ENCODE measurements at regions not wholly inside any gene's neighbourhood (a gene's known extent, or its start where the extent isn't known, plus 50 kb on each side); places are given as distances from the start of the nearest gene placed in this dataset.

DNA sequence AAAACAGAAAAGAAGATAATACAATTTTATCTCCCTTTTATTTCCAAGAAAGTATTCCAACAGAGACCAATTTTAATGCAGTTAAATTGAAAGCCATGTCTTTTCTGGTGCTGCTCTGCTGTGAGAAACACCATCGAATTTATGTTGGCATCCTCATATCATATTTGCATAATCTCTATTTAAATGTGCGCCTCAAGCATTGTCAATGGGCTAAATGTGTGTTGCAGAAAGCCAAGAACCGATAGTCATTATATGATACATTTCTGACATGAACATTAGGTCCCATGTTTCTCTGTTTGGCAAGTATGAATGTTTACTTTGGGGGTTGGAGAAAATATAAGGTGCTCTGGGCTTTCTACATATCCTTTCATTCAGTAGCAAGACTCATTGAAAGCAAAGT, 1023.5 kb upstream of the CELF2 start:
- Histone ChIP-seq H3K36me3 (ENCODE audit: control insufficient read depth in 4 of 4, insufficient read depth in 3 of 4, low read depth in 1 of 4, low read length in 3 of 4) (no peaks in the 10 kb centered on the region), H3K4me1 (ENCODE audit: control insufficient read depth in 4 of 4, insufficient read depth in 4 of 4, low read length in 3 of 4) (no peaks in the 10 kb centered on the region), H3K4me3 (ENCODE audit: low read depth in 1 of 3, low read length in 3 of 3) (no peak overlapping the region), H3K27me3 (ENCODE audit: control insufficient read depth in 4 of 4, insufficient read depth in 4 of 4, low read length in 3 of 4) (no peaks in the 10 kb centered on the region), H3K27ac (ENCODE audit: low read depth in 1 of 2, low read length in 2 of 2) (no peak overlapping the region), H3K9me3 (ENCODE audit: control insufficient read depth in 4 of 4, low read length in 3 of 4) (no peaks in the 10 kb centered on the region), H3K9ac (ENCODE audit: low read depth in 1 of 2, low read length in 2 of 2) (no peak overlapping the region)
- DNase-seq (ENCODE audit: low spot score) = no peak
- WGBS = 73% methylated on average over 3 of the region's 3 CpGs
- TF ChIP-seq REST (IDR thresholded peaks at IDR 0.05) = no peak
- TF ChIP-seq FOXA1 (IDR thresholded peaks at IDR 0.05) = no peak
- TF ChIP-seq, protein P1, sequence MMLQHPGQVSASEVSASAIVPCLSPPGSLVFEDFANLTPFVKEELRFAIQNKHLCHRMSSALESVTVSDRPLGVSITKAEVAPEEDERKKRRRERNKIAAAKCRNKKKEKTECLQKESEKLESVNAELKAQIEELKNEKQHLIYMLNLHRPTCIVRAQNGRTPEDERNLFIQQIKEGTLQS (IDR thresholded peaks at IDR 0.05) = no peak
- no peak for TF ChIP-seq FOXA2 (IDR thresholded peaks at IDR 0.05)
- TF ChIP-seq, protein P2, sequence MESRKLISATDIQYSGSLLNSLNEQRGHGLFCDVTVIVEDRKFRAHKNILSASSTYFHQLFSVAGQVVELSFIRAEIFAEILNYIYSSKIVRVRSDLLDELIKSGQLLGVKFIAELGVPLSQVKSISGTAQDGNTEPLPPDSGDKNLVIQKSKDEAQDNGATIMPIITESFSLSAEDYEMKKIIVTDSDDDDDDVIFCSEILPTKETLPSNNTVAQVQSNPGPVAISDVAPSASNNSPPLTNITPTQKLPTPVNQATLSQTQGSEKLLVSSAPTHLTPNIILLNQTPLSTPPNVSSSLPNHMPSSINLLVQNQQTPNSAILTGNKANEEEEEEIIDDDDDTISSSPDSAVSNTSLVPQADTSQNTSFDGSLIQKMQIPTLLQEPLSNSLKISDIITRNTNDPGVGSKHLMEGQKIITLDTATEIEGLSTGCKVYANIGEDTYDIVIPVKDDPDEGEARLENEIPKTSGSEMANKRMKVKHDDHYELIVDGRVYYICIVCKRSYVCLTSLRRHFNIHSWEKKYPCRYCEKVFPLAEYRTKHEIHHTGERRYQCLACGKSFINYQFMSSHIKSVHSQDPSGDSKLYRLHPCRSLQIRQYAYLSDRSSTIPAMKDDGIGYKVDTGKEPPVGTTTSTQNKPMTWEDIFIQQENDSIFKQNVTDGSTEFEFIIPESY (IDR thresholded peaks at IDR 0.05) = no peak
- no peak for TF ChIP-seq JUND (IDR thresholded peaks at IDR 0.05)
- TF ChIP-seq MAX (IDR thresholded peaks at IDR 0.05) = no peak
- TF ChIP-seq EGR1 (IDR thresholded peaks at IDR 0.05; ENCODE audit: low read depth in 2 of 2) = no peak
- no peak for TF ChIP-seq NR2F2 (IDR thresholded peaks at IDR 0.05)
- TF ChIP-seq SP1 (IDR thresholded peaks at IDR 0.05) = no peak
- TF ChIP-seq TAF1 (conservative IDR thresholded peaks at IDR 0.05) = no peak
- no peak for TF ChIP-seq GABPA (IDR thresholded peaks at IDR 0.05 in 1 of 2, conservative IDR thresholded peaks at IDR 0.05 in 1 of 2)
- no peak for TF ChIP-seq CTCF (IDR thresholded peaks at IDR 0.05; ENCODE audit: low read depth, low read length, missing input control)
- no peak for TF ChIP-seq RAD21 (IDR thresholded peaks at IDR 0.05)
- no peak for TF ChIP-seq HNF4A (conservative IDR thresholded peaks at IDR 0.05)
- no peak for TF ChIP-seq YY1 (IDR thresholded peaks at IDR 0.05)

- no peaks in the 10 kb centered on the region for H3K27me3 ChIP-seq (ENCODE audit: control insufficient read depth in 4 of 4, insufficient read depth in 4 of 4, low read length in 3 of 4)
- WGBS = 76% methylated on average over 5 of the region's 5 CpGs
- H3K9me3 ChIP-seq (ENCODE audit: control insufficient read depth in 4 of 4, low read length in 3 of 4) = no peaks in the 10 kb centered on the region
- DNase-seq (ENCODE audit: low spot score) = no peak
- H3K4me3 ChIP-seq (ENCODE audit: low read depth in 1 of 3, low read length in 3 of 3) = no peak overlapping the region
- no peak overlapping the region for H3K9ac ChIP-seq (ENCODE audit: low read depth in 1 of 2, low read length in 2 of 2)
- H3K36me3 ChIP-seq (ENCODE audit: control insufficient read depth in 4 of 4, insufficient read depth in 3 of 4, low read depth in 1 of 4, low read length in 3 of 4) = no peaks in the 10 kb centered on the region
- H3K4me1 ChIP-seq (ENCODE audit: control insufficient read depth in 4 of 4, insufficient read depth in 4 of 4, low read length in 3 of 4) = no peaks in the 10 kb centered on the region
- no peak overlapping the region for H3K27ac ChIP-seq (ENCODE audit: low read depth in 1 of 2, low read length in 2 of 2)
- no peak for TF ChIP-seq SP1 (IDR thresholded peaks at IDR 0.05)
- TF ChIP-seq CTCF (IDR thresholded peaks at IDR 0.05; ENCODE audit: low read depth, low read length, missing input control) = no peak
- TF ChIP-seq, protein P1 (IDR thresholded peaks at IDR 0.05) = no peak
- no peak for TF ChIP-seq GABPA (IDR thresholded peaks at IDR 0.05 in 1 of 2, conservative IDR thresholded peaks at IDR 0.05 in 1 of 2)
- no peak for TF ChIP-seq FOXA2 (IDR thresholded peaks at IDR 0.05)
- TF ChIP-seq NR2F2 (IDR thresholded peaks at IDR 0.05) = no peak
- no peak for TF ChIP-seq HNF4G (IDR thresholded peaks at IDR 0.05)
- no peak for TF ChIP-seq TAF1 (conservative IDR thresholded peaks at IDR 0.05)
- TF ChIP-seq, protein P2 (IDR thresholded peaks at IDR 0.05) = no peak
- no peak for TF ChIP-seq FOXA1 (IDR thresholded peaks at IDR 0.05)
- no peak for TF ChIP-seq MAX (IDR thresholded peaks at IDR 0.05)
These were observed 1018.0 kb upstream of the CELF2 start for GRCh38 chr10:9999627-10000026.
